GM23338 (cell line): ENCODE measurements at regions not wholly inside any gene's neighbourhood (a gene's known extent, or its start where the extent isn't known, plus 50 kb on each side); places are given as distances from the start of the nearest gene placed in this dataset.

Source experiments
- ATAC-seq: fragments of 200-7000 bp; cut with Tn5 transposase; 3 replicates; pipeline ENCODE4 v1.9.1; 2020
- DNase-seq: peaks from one replicate; pipeline ENCODE4 v3.0.0-alpha.2; 2015; ENCODE audit warnings: low spot score
- H2AFZ ChIP-seq: fragments of 200-600 bp; sonication (generic); 2 replicates; pipeline ENCODE4 v1.8.0; 2016; ENCODE audit warnings: antibody characterized with exemption, mild to moderate bottlenecking, moderate library complexity
- H3F3A ChIP-seq: fragments of 200-600 bp; sonication (generic); replicated peaks from 2 replicates; pipeline ENCODE4 v1.8.0; 2017; ENCODE audit warnings: antibody characterized with exemption, mixed run types, low read depth
- H3K27ac ChIP-seq: fragments of 200-600 bp; sonication (generic); 2 replicates; pipeline ENCODE4 v1.6.1; 2016; ENCODE audit warnings: low read depth
- H3K27me3 ChIP-seq: fragments of 200-600 bp; sonication (generic); 2 replicates; pipeline ENCODE4 v1.8.0; 2016; ENCODE audit warnings: mild to moderate bottlenecking, mixed run types, moderate library complexity; ENCODE audit not compliant: insufficient read depth
- H3K36me3 ChIP-seq: fragments of 200-600 bp; sonication (generic); 2 replicates; pipeline ENCODE4 v1.8.0; 2016; ENCODE audit warnings: mild to moderate bottlenecking; ENCODE audit not compliant: insufficient read depth
- H3K4me1 ChIP-seq: fragments of 200-600 bp; sonication (generic); 2 replicates; pipeline ENCODE4 v1.8.0; 2016; ENCODE audit warnings: mild to moderate bottlenecking, moderate library complexity; ENCODE audit not compliant: insufficient read depth
- H3K4me2 ChIP-seq: fragments of 200-600 bp; sonication (generic); 2 replicates; pipeline ENCODE4 v1.7.1; 2017; ENCODE audit warnings: mixed run types
- H3K4me3 ChIP-seq: fragments of 200-600 bp; sonication (generic); 2 replicates; pipeline ENCODE4 v1.6.1; 2016; ENCODE audit warnings: mixed run types
- H3K79me2 ChIP-seq: fragments of 200-600 bp; sonication (generic); replicated peaks from 2 replicates; pipeline ENCODE4 v1.8.0; 2017; ENCODE audit warnings: mild to moderate bottlenecking; ENCODE audit not compliant: insufficient read depth
- H3K9me2 ChIP-seq: fragments of 200-600 bp; sonication (generic); 2 replicates; pipeline ENCODE4 v1.8.0; 2017; ENCODE audit not compliant: insufficient read depth
- H4K20me1 ChIP-seq: fragments of 200-600 bp; sonication (generic); replicated peaks from 2 replicates; pipeline ENCODE4 v1.8.0; 2017; ENCODE audit warnings: mild to moderate bottlenecking; ENCODE audit not compliant: insufficient read depth
- H3K27ac Mint-ChIP-seq: 2 replicates; pipeline ENCODE4 v1.8.0; 2020; ENCODE audit warnings: inconsistent platforms, mild to moderate bottlenecking, moderate library complexity, mixed read lengths
- H3K27me3 Mint-ChIP-seq: 3 replicates; pipeline ENCODE4 v1.8.0; 2022; ENCODE audit warnings: low read depth, mild to moderate bottlenecking, moderate library complexity, mixed read lengths, inconsistent platforms; ENCODE audit not compliant: insufficient read depth, poor library complexity
- H3K36me3 Mint-ChIP-seq: 3 replicates; pipeline ENCODE4 v1.8.0; 2021; ENCODE audit warnings: low read depth, mild to moderate bottlenecking, inconsistent platforms, moderate library complexity, mixed read lengths
- H3K4me1 Mint-ChIP-seq: 3 replicates; pipeline ENCODE4 v1.8.0; 2020; ENCODE audit warnings: mild to moderate bottlenecking, inconsistent platforms, mixed read lengths
- H3K4me3 Mint-ChIP-seq: 3 replicates; pipeline ENCODE4 v1.8.0; 2021; ENCODE audit warnings: moderate library complexity, mild to moderate bottlenecking, inconsistent platforms, mixed read lengths
- H3K9me3 Mint-ChIP-seq: 3 replicates; pipeline ENCODE4 v1.8.0; 2020; ENCODE audit warnings: moderate library complexity, mild to moderate bottlenecking, inconsistent platforms, mixed read lengths
- CREB1 ChIP-seq: fragments of 250-450 bp; sonication (Bioruptor Pico); IDR thresholded peaks from 2 replicates; pipeline ENCODE4 v1.5.0; 2020; ENCODE audit warnings: low read depth, mild to moderate bottlenecking, moderate library complexity
- CTCF ChIP-seq, 2 experiments: fragments of 200-600 bp in 1 of 2; sonication (generic) in 1 of 2; conservative IDR thresholded peaks; 2 replicates each; pipeline versions ENCODE4 v1.5.1 to v1.6.1; 2016 to 2017; ENCODE audit warnings: antibody characterized with exemption in 2 of 2, low read depth in 2 of 2, mild to moderate bottlenecking in 2 of 2, moderate library complexity in 1 of 2
- ETS1 ChIP-seq: IDR thresholded peaks from 2 replicates; pipeline ENCODE4 v1.6.1; 2016; ENCODE audit warnings: antibody characterized with exemption
- JUNB ChIP-seq: IDR thresholded peaks from one replicate; pipeline ENCODE4 v1.6.1; 2016; ENCODE audit warnings: antibody characterized with exemption; ENCODE audit not compliant: unreplicated experiment
- NANOG ChIP-seq: IDR thresholded peaks from 2 replicates; pipeline ENCODE4 v1.6.1; 2016; ENCODE audit warnings: antibody characterized with exemption, borderline replicate concordance
- POLR2AphosphoS5 ChIP-seq: IDR thresholded peaks from 2 replicates; pipeline ENCODE4 v1.6.1; 2016; ENCODE audit warnings: antibody characterized with exemption, low read depth
- REST ChIP-seq: IDR thresholded peaks from one replicate; pipeline ENCODE4 v1.6.1; 2018; ENCODE audit warnings: antibody characterized with exemption; ENCODE audit not compliant: unreplicated experiment
- STAT1 ChIP-seq: IDR thresholded peaks from one replicate; pipeline ENCODE4 v1.6.1; 2016; ENCODE audit warnings: antibody characterized with exemption; ENCODE audit not compliant: unreplicated experiment
- ZNF114 ChIP-seq: fragments of 250-450 bp; sonication (Bioruptor Pico); IDR thresholded peaks from 2 replicates; pipeline ENCODE4 v1.5.0; 2020; ENCODE audit warnings: mild to moderate bottlenecking, moderate library complexity
- ZNF331 ChIP-seq: fragments of 250-450 bp; sonication (Bioruptor Pico); IDR thresholded peaks from 2 replicates; pipeline ENCODE4 v1.5.0; 2020; ENCODE audit warnings: low read depth, mild to moderate bottlenecking, moderate library complexity
- ZNF462 ChIP-seq: fragments of 250-450 bp; sonication (Bioruptor Pico); IDR thresholded peaks from 2 replicates; pipeline ENCODE4 v1.5.0; 2020; ENCODE audit warnings: mild to moderate bottlenecking, moderate library complexity

GRCh38 chr11:36985562-36985961 is 387.5 kb upstream of the RAG2 start:
- TF ChIP-seq CREB1 (CRISPR knock-in tag) = no peak
- no peak for TF ChIP-seq ETS1
- TF ChIP-seq ZNF114 = no peak
- TF ChIP-seq REST = no peak
- no peak for TF ChIP-seq STAT1
- TF ChIP-seq NANOG = no peak
- no peak for TF ChIP-seq JUNB
- no peak for TF ChIP-seq ZNF331 (CRISPR knock-in tag)
- TF ChIP-seq ZNF462 (CRISPR knock-in tag) = no peak
- TF ChIP-seq POLR2AphosphoS5 = no peak
- TF ChIP-seq CTCF (conservative IDR thresholded peaks at IDR 0.05; ENCODE audit: low read depth in 2 of 2) = no peak

More at GRCh38 chr11:36985562-36985961, 387.5 kb upstream of the RAG2 start:
- Histone ChIP-seq H3K4me3 (no peak overlapping the region), H3K36me3 (peaks cover 6% of the 10 kb centered on the region), H3K4me2 (no peak overlapping the region), H3K27ac (no peak overlapping the region), H3K9me2 (no peaks in the 10 kb centered on the region), H3K4me1 (no peaks in the 10 kb centered on the region), H3K27me3 (no peaks in the 10 kb centered on the region), H3K79me2 (no peaks in the 10 kb centered on the region), H3F3A (no peaks in the 10 kb centered on the region), H4K20me1 (no peaks in the 10 kb centered on the region), H2AFZ (no peak overlapping the region)
- ATAC-seq (no peak), DNase-seq (no peak)
- Mint-ChIP-seq H3K9me3 (peaks cover 93% of the 10 kb centered on the region), H3K4me3 (no peak overlapping the region), H3K27me3 (peaks cover 2% of the 10 kb centered on the region), H3K4me1 (no peaks in the 10 kb centered on the region), H3K36me3 (peaks cover 28% of the 10 kb centered on the region), H3K27ac (no peak overlapping the region)
